ENCODE measurements at regions not wholly inside any gene's neighbourhood (a gene's known extent, or its start where the extent isn't known, plus 50 kb on each side); places are given as distances from the start of the nearest gene placed in this dataset.
A peak's percentile ranks its signal among the peaks of the same experiment; 100 is the strongest.
"Not testable (repeated sequence)": the region's sequence is repeated elsewhere in the genome, so short reads cannot be mapped to it uniquely, and the experiment has no call there.

DNA sequence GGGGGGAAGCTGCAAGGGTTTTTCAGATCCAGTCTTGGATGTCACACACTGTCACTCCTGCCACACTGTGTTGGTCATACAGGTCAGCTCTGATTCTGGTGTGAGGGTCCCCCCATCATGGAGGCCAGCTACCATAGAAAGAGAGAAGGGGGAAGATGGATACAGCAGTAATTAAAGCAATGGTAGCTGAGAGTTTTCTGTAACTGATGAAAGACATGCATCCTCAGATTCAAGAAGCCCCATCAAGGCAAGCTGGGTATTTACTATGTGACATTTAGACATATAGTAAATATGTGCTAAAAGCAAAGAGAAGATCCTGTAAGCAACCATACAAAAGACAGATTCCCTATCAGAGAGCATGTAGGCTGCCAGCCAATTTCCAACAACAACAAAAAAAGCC is 110.9 kb upstream of the COL5A1 start:
- Histone ChIP-seq H3K27ac (no peak overlapping the region), H3K9me3 (no peaks in the 10 kb centered on the region), H3K4me3 (no peak overlapping the region), H3K27me3 (no peaks in the 10 kb centered on the region), H3K36me3 (no peaks in the 10 kb centered on the region), H3K4me1 (peaks cover 0 to 12% (median under 1%) of the 10 kb centered on the region in 4 donors)
- no peak for TF ChIP-seq POLR2AphosphoS5 (IDR thresholded peaks at IDR 0.05)
- no peak for TF ChIP-seq CTCF (IDR thresholded peaks at IDR 0.05)
- TF ChIP-seq POLR2A (IDR thresholded peaks at IDR 0.05), result no peak
- no peak for TF ChIP-seq EP300 (IDR thresholded peaks at IDR 0.05; ENCODE audit: low read depth)
- in situ Hi-C loops (cut with MboI; ENCODE audit: low pct_ligation_motif_present in 1 of 4, low pct_unique_long_range_greater_than_20kb in 1 of 4, low sequenced_read_pairs in 3 of 4), result no loop called here
- intact Hi-C loops (cut with DNase I; ENCODE audit: low total_unique reads), result no loop called here
- no peak for DNase-seq

GRCh38 chr9:134531220-134531970 is 110.2 kb upstream of the COL5A1 start:
- DNase-seq, result no peak
- no peak for TF ChIP-seq CTCF (IDR thresholded peaks at IDR 0.05)
- TF ChIP-seq EP300 (IDR thresholded peaks at IDR 0.05; ENCODE audit: low read depth), result no peak
- no peak for TF ChIP-seq POLR2AphosphoS5 (IDR thresholded peaks at IDR 0.05)
- TF ChIP-seq POLR2A (IDR thresholded peaks at IDR 0.05), result no peak
- Histone ChIP-seq H3K4me1 (peaks cover 0 to 12% (median 1%) of the 10 kb centered on the region in 4 donors), H3K36me3 (no peaks in the 10 kb centered on the region), H3K27me3 (no peaks in the 10 kb centered on the region), H3K4me3 (no peak overlapping the region), H3K27ac (peak overlapping the region in 1 of 4 donors; percentile 44), H3K9me3 (no peaks in the 10 kb centered on the region)
- 44 to 52% methylated on average over 4 to 9 of the region's 9 CpGs for WGBS, 2 donors (ENCODE audit: low coverage in 1 of 2)
- in situ Hi-C loops (cut with MboI; ENCODE audit: low pct_ligation_motif_present in 1 of 4, low pct_unique_long_range_greater_than_20kb in 1 of 4, low sequenced_read_pairs in 3 of 4), result no loop called here
- intact Hi-C loops (cut with DNase I; ENCODE audit: low total_unique reads), result no loop called here

DNA sequence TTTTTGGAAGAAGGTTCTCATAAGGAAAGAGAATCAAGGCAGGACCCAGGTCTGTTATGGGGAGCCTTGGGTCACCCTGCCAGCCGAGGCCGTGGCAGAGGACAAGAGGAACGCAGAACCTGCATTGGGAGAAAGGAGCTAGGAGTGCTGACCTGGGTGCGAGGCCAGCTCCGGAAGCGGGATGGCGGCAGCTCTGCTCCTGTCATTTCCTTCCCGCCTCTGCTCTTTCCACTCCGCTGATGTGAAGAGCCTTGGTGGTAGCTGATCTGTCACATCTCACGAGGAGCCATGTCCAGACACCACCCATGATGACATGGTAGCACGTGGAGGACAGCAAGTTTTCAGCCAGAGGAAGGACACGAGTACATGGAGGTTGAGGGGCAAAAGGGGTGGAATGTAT is 109.5 kb upstream of the COL5A1 start:
- in situ Hi-C loops (cut with MboI; ENCODE audit: low pct_ligation_motif_present in 1 of 4, low pct_unique_long_range_greater_than_20kb in 1 of 4, low sequenced_read_pairs in 3 of 4), result no loop called here
- Histone ChIP-seq H3K4me1 (peaks cover 0 to 12% (median 1%) of the 10 kb centered on the region in 4 donors), H3K9me3 (no peaks in the 10 kb centered on the region), H3K4me3 (no peak overlapping the region), H3K27me3 (no peaks in the 10 kb centered on the region), H3K36me3 (no peaks in the 10 kb centered on the region), H3K27ac (no peak overlapping the region)
- WGBS, 2 donors (ENCODE audit: low coverage in 1 of 2), result 79 to 84% methylated on average over 4 to 12 of the region's 12 CpGs
- intact Hi-C loops (cut with DNase I; ENCODE audit: low total_unique reads), result loop anchor here (2.0 kb wide), 1 partner anchor 63 kb away; no protein-coding TSS in a partner anchor
- peak; percentile 2 for DNase-seq
- TF ChIP-seq POLR2A (IDR thresholded peaks at IDR 0.05), result no peak
- TF ChIP-seq POLR2AphosphoS5 (IDR thresholded peaks at IDR 0.05), result no peak
- TF ChIP-seq EP300 (IDR thresholded peaks at IDR 0.05; ENCODE audit: low read depth), result no peak
- no peak for TF ChIP-seq CTCF (IDR thresholded peaks at IDR 0.05)

GRCh38 chr9:134532661-134533060 is 108.9 kb upstream of the COL5A1 start:
- in situ Hi-C loops (cut with MboI; ENCODE audit: low pct_ligation_motif_present in 1 of 4, low pct_unique_long_range_greater_than_20kb in 1 of 4, low sequenced_read_pairs in 3 of 4); H3K27me3 ChIP-seq; H3K27ac ChIP-seq; DNase-seq; H3K9me3 ChIP-seq; H3K36me3 ChIP-seq; H3K4me3 ChIP-seq: not testable (repeated sequence)
- intact Hi-C loops (cut with DNase I; ENCODE audit: low total_unique reads), result loop anchor here (2.0 kb wide), 1 partner anchor 64 kb away; no protein-coding TSS in a partner anchor
- 89 to 99% methylated on average over 9 of the region's 9 CpGs for WGBS, 2 donors (ENCODE audit: low coverage in 1 of 2)
- H3K4me1 ChIP-seq, result peaks cover 0 to 12% (median 1%) of the 10 kb centered on the region in 4 donors

All from transverse colon (tissue), 4 donors.